Left lung (tissue), 4 donors: ENCODE measurements at regions not wholly inside any gene's neighbourhood (a gene's known extent, or its start where the extent isn't known, plus 50 kb on each side); places are given as distances from the start of the nearest gene placed in this dataset.
A peak's percentile ranks its signal among the peaks of the same experiment; 100 is the strongest.

Experiments
- ATAC-seq: fragments of 200-7000 bp; cut with Tn5 transposase; one replicate; pipeline ENCODE4 v1.9.1; 2020; ENCODE audit warnings: moderate library complexity
- DNase-seq, 4 donors: peaks; one replicate each; pipeline ENCODE4 v3.0.0-alpha.2; 2013 to 2020
- H3K27ac ChIP-seq, 2 donors: fragments of 200-600 bp; sonication (generic) in 1 of 2; one replicate each; pipeline versions ENCODE4 v1.5.0 to v1.8.0; 2020 to 2021
- H3K27me3 ChIP-seq, 2 donors: fragments of 200-600 bp; sonication (generic) in 1 of 2; one replicate each; pipeline versions ENCODE4 v1.5.0 to v1.8.0; 2020 to 2021
- H3K36me3 ChIP-seq, 2 donors: fragments of 200-600 bp; sonication (generic) in 1 of 2; one replicate each; pipeline versions ENCODE4 v1.5.0 to v1.8.0; 2020 to 2021
- H3K4me1 ChIP-seq, 2 donors: fragments of 200-600 bp; one replicate each; pipeline ENCODE4 v1.8.0; 2021
- H3K4me3 ChIP-seq, 2 donors: fragments of 200-600 bp; sonication (generic) in 1 of 2; one replicate each; pipeline versions ENCODE4 v1.5.0 to v1.8.0; 2020 to 2021; ENCODE audit warnings: mild to moderate bottlenecking in 1 of 2
- H3K9me3 ChIP-seq, 2 donors: fragments of 200-600 bp; sonication (generic) in 1 of 2; one replicate each; pipeline versions ENCODE4 v1.5.0 to v1.8.0; 2020 to 2021
- intact Hi-C, 2 donors: fragments of 100-400 bp; cut with DNase I; formaldehyde crosslinking; loops; one replicate each; pipeline versions ENCODE4 v1.11.2 to v1.14.2; 2022
- TF ChIP-seq, protein P1 (sequence below), 2 donors: fragments of 200-600 bp; sonication (generic) in 1 of 2; IDR thresholded peaks; one replicate each; pipeline versions ENCODE4 v1.5.0 to v1.8.0; 2021; ENCODE audit warnings: antibody characterized with exemption in 2 of 2
- donor health status: DM: no; HTN: yes; CAD: no.
- donor health status: DM: no; HTN: no; CAD: no.

DNA sequence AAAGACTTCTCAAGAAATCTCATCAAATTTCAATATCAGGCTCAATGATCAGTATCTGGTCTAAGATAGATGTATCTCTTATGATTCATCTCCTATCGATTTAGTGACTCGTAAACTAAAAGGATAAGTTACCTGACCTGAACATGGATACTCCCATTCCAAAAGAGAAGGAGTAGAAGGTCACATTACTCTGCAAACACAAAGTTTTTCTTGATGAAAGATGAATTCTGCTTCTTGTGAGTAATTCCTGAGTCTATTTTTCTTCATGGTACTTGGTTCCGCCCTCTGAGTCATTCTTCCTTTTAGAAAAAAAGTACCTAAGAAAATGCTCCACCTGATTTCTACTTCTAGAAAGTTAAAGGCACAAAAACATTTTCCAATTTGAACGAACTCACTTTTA, 223.1 kb upstream of the SLIT2 start:
- intact Hi-C loops = no loop called here
- H3K9me3 ChIP-seq = no peaks in the 10 kb centered on the region
- H3K4me3 ChIP-seq = no peak overlapping the region
- H3K27ac ChIP-seq = no peak overlapping the region
- H3K27me3 ChIP-seq = no peaks in the 10 kb centered on the region
- TF ChIP-seq, protein P1, sequence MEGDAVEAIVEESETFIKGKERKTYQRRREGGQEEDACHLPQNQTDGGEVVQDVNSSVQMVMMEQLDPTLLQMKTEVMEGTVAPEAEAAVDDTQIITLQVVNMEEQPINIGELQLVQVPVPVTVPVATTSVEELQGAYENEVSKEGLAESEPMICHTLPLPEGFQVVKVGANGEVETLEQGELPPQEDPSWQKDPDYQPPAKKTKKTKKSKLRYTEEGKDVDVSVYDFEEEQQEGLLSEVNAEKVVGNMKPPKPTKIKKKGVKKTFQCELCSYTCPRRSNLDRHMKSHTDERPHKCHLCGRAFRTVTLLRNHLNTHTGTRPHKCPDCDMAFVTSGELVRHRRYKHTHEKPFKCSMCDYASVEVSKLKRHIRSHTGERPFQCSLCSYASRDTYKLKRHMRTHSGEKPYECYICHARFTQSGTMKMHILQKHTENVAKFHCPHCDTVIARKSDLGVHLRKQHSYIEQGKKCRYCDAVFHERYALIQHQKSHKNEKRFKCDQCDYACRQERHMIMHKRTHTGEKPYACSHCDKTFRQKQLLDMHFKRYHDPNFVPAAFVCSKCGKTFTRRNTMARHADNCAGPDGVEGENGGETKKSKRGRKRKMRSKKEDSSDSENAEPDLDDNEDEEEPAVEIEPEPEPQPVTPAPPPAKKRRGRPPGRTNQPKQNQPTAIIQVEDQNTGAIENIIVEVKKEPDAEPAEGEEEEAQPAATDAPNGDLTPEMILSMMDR (IDR thresholded peaks at IDR 0.05) = no peak
- no peaks in the 10 kb centered on the region for H3K36me3 ChIP-seq
- H3K4me1 ChIP-seq = no peaks in the 10 kb centered on the region
- DNase-seq = no peak
- ATAC-seq = no peak

DNA sequence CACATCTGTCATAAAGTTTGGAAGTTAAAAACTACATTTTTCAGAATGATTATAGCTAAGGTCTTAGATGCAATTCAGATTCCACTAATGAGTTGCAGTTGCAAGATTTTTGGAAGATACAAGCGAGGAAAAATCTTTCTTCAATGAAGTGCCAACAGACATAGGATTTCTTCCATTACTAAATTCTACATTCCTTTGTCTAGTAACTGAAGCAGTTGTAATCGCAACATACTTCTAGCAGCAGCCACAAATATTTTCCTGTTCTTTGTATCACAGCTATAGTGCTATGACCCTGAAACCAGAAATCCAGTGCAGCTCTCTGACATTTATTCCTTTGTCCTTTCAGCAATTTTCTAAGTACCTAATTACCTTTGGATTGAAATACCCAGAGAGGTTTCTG, 225.2 kb upstream of the SLIT2 start:
- Histone ChIP-seq H3K27me3 (no peaks in the 10 kb centered on the region), H3K4me1 (no peaks in the 10 kb centered on the region), H3K27ac (no peak overlapping the region), H3K36me3 (no peaks in the 10 kb centered on the region), H3K4me3 (no peak overlapping the region), H3K9me3 (no peaks in the 10 kb centered on the region)
- intact Hi-C loops = no loop called here
- TF ChIP-seq, protein P1 (IDR thresholded peaks at IDR 0.05) = no peak
- ATAC-seq = no peak
- DNase-seq = peak in 1 of 4 donors; percentile 19

DNA sequence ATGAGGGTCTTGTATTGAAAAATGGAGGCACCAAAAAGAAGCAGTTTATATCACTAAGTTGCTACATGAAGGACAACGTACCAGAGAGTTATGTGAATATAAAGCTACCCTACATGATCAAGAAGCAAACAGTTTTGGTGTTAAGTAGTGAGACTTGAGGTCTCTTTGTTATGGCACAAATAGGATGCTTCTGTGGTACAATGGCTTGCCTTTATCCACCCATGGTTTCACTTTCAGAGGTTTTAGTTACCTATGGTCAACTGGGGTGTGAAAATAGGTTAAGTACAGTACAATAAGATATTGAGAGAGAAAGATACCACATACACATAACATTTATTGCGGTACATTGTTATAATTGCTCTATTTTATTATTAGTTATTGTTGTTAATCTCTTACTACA, 229.2 kb upstream of the SLIT2 start:
- Histone ChIP-seq H3K4me3 (no peak overlapping the region), H3K27ac (no peak overlapping the region), H3K27me3 (no peaks in the 10 kb centered on the region), H3K9me3 (no peaks in the 10 kb centered on the region), H3K36me3 (no peaks in the 10 kb centered on the region), H3K4me1 (no peaks in the 10 kb centered on the region)
- DNase-seq = no peak
- TF ChIP-seq, protein P1 (IDR thresholded peaks at IDR 0.05) = no peak
- intact Hi-C loops = no loop called here
- ATAC-seq = no peak

DNA sequence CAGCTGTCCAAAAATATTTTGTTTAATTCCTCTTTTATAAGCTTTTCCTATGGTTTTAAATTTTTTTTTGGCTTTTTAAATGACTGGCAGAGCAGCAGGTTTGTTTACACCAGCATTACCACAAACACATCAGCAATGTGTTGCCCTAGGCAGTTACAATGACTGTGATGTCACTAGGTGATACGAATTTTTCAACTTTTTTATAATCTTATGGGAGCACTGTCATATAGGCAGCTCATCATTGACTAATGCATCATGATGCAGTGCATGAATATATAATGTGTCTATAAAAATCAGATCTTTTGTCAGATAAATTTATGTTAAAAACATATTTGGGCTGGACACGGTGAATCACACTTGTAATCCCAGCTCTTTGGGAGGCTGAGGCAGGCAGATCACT, 231.6 kb upstream of the SLIT2 start:
- DNase-seq (no peak), ATAC-seq (no peak)
- Histone ChIP-seq H3K9me3 (no peaks in the 10 kb centered on the region), H3K27me3 (no peaks in the 10 kb centered on the region), H3K27ac (no peak overlapping the region), H3K4me3 (no peak overlapping the region), H3K4me1 (no peaks in the 10 kb centered on the region), H3K36me3 (no peaks in the 10 kb centered on the region)
- TF ChIP-seq, protein P1 (IDR thresholded peaks at IDR 0.05) = no peak
- intact Hi-C loops = no loop called here

DNA sequence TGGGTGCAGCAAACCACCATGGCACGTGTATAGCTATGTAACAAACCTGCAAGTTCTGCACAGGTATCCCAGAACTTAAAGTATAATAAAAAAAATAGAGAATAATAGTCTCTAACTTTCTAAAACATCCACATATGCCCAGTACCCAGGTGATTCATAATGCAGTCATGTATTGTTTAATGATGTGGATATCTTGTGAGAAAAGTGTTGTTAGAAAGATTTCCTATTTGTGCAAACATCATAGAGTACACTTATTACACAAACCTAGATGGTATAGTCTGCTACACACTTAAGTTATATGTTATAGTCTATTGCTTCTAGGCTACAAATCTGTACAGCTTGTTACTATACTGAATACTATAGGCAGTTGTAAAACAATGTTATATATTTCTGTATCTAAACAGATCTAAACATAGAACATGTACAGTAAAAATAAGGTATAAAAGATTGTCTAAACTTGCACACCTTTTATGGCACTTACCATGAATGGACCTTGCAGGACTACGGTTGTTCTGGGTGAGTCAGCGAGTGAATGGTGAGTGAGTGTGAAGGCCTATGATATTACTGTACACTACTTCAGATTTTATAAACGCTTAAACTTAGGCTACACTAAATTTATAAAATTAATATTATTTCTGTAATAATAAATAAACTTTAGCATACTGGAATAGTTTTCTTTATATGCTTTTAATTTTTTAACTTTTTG, 232.2 kb upstream of the SLIT2 start:
- no peak overlapping the region for H3K27ac ChIP-seq
- TF ChIP-seq, protein P1 (IDR thresholded peaks at IDR 0.05) = no peak

More for the DNA sequence above, 232.2 kb upstream of the SLIT2 start:
- H3K27me3 ChIP-seq = no peaks in the 10 kb centered on the region
- no peak for DNase-seq
- no peaks in the 10 kb centered on the region for H3K9me3 ChIP-seq
- H3K4me3 ChIP-seq = no peak overlapping the region
- intact Hi-C loops = no loop called here
- H3K4me1 ChIP-seq = no peaks in the 10 kb centered on the region
- no peak for ATAC-seq
- H3K36me3 ChIP-seq = no peaks in the 10 kb centered on the region
